A204.1 (cell line): ENCODE measurements at regions not wholly inside any gene's neighbourhood (a gene's known extent, or its start where the extent isn't known, plus 50 kb on each side); places are given as distances from the start of the nearest gene placed in this dataset.
"Not testable (repeated sequence)": the region's sequence is repeated elsewhere in the genome, so short reads cannot be mapped to it uniquely, and the experiment has no call there.

Experiments
- FAIRE-seq: peaks from 2 replicates; lab custom pipeline; 2012; peaks lifted over from hg19 to GRCh38; lab: Jason Lieb, UNC

DNA sequence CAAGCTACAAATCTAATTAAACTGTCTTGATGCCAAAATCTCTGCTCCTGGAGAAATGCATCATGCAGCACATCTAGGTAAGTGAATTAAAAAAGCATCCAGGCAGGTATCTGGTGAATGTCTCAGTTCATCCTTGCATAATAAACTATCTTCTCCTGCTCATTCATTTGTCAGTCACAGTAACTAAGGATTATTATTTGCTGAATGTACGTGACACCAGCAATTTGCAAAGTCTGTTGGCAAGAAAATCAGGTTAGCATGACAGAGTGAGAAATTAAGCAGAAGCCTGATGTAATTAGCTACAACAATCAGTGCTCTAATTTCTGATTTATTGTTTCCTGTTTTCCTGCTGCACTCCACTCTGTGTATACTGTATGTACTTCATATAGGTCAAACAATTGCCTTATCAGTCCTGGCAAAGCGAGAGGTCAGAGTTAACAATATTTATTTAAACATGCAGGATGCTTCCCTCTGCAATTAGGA, 213.6 kb downstream of the FBXO8 start:
- no peak for FAIRE-seq

DNA sequence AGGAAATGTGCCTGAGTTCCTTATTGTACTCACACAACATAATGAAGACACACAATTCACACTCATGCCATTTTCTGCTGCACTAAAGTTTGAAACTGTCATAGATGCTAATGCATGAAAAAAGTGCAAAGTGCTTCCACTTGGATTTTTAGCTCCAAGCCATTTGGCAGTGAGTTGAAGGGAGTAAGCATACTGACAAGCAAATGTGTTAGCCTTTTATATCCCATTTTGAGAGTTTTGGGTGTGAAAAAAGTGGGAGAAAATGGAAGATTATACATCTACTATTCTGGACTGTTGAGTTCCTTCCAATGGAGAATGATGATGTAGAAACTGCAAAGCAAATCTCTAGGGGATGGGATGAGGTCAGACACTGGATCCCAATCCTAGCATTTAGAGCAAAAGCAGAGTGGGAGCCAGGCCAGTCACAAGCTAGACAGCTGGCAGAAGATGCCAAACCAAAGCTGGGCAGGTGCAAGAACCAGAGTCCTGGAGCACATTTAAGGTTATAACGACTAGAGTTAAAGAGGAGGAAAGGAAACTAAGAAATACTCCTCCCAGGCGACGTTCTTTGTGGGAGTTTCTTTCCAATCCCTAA, 216.8 kb downstream of the FBXO8 start:
- no peak for FAIRE-seq

DNA sequence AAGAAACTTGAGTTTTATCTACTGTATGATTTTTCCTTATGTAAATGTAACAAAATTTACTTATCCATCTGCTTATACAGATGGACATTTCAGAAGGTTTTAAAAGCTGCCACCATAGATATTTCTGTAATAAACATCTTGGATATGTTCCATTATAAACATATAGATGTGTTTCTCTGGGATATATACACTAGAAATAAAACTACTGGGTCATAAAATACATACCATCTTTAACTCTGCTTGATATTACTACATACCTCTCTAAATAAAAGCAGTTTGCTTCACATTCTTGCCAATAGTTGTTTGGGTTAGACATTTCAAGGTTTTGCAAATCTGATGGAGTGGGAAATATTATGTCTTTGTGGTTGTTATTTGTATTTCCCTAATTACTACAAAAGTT, 220.6 kb downstream of the FBXO8 start:
- FAIRE-seq = no peak

- no peak for FAIRE-seq
Measured at GRCh38 chr4:174061026-174061425, 222.4 kb downstream of the FBXO8 start.

DNA sequence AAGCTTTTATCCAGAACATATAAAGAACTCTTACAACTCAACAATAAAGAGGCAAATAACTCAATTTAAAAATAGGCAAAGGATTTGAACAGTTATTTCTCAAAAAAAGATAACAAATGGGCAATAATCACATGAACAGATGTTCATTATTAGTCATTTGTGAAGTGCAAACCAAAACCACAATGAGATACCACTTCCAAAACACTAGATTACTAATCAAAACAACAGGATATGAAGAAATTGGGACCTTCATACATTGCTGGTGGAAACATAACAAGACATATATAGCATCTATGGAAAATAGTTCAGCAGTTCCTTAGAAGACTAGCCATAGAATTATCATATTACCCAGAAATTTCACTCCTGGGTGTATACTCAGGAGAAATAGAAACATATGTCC, 224.6 kb downstream of the FBXO8 start:
- FAIRE-seq = no peak

DNA sequence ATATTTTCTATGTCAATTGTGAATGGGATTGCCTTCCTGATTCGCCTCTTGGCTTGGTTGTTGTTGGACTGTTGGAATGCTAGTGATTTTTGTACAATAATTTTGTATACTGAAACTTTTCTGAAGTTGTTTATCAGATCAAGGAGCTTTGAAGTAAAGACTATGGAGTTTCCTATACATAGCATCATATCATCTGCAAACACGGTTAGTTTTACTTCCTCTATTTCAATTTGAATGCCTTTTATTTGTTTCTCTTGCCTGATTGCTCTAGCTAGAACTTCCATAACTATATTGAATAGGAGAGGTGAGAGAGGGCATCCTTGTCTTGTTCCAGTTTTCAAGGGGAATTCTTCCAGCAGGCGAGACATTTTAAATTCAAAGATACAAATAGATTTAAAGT, 226.5 kb downstream of the FBXO8 start:
- no peak for FAIRE-seq

DNA sequence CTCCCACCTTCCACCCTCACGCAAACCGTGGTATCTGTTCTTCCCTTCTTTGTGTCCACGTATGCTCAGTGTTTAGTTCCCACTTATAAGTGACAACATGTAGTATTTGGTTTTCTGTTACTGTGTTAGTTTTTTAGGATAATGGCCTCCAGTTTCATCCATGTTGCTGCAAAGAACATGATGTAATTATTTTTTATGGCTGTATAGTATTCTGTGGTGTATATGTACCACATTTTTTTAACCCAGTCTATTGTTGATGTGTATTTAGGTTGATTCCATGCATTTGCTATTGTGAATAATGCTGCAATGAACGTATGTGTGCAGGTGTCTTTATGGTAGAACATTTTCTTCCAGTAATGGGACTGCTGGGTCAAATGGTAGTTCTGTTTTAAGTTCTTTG, 228.1 kb downstream of the FBXO8 start:
- FAIRE-seq = no peak

- no peak for FAIRE-seq
Measured at GRCh38 chr4:174053895-174054294, 229.6 kb downstream of the FBXO8 start.

DNA sequence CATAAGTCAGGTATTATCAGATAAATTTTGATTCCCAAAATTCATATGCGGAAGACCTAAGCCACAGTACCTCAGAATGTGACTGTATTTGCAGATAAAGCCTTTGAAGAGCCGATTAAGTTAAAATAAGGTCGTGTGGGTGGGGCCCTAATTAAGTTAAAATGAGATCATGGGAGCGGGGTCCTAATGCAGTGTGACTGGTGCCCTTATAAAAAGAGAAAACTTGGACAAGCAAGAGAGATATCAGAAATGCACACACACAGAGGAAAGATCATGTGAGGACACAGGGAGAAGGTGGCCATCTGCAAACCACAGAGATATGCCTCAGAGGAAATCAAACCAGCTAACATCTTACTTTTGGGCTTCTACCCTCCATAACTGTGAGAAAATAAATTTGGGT, 236.1 kb downstream of the FBXO8 start:
- FAIRE-seq = no peak

GRCh38 chr4:174045829-174046228, 237.6 kb downstream of the FBXO8 start:
- not testable (repeated sequence) for FAIRE-seq

- no peak for FAIRE-seq
Measured at GRCh38 chr4:174045381-174045780, 238.1 kb downstream of the FBXO8 start.

DNA sequence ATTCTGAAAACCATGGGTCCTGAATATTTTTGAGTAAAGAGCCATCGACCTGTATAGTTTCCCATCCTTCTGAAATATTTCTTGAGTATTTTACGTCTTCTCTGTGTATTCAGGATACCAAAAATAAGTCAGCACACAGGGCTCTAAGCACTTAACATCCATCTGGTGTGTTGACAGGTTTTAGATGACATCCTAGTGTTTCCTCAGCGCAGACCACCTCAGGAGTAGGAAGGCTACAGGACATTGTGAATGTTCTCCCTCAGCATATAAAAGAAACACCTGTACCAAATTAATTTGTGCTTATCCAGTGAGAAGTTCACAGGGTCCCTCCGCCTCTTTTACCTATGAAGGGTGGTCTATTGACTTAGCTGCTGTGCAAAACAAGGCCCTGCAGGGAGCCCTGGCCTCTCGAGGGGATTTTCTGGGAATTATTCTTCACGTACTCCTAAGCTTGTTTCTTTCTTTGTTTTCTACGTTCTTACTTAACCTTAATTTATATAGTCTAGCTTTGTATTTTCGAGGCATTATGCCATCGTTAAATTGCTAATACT, 241.8 kb downstream of the FBXO8 start:
- FAIRE-seq = no peak

GRCh38 chr4:174040287-174040686, 243.2 kb downstream of the FBXO8 start:
- FAIRE-seq = no peak

- no peak for FAIRE-seq
Measured at GRCh38 chr4:174038481-174038880, 245.0 kb downstream of the FBXO8 start.

DNA sequence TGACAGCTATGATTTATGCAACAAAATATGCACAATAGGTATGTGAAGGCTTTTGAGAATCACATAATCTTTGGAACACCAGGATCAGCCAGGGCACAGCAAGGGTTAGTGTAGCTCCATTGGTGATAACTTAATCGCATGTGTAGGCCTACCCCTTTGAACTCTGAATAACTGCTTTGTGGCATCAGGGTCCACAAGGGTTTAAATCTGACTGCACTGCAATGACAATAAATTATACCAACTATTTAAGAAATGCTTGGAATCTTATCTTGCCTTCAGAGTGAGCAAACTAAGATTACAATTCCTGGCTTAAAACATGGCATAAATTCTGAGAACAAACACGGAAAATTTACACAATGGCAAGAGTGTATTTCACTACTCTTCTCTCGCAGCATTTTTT, 245.8 kb downstream of the FBXO8 start:
- FAIRE-seq = no peak

DNA sequence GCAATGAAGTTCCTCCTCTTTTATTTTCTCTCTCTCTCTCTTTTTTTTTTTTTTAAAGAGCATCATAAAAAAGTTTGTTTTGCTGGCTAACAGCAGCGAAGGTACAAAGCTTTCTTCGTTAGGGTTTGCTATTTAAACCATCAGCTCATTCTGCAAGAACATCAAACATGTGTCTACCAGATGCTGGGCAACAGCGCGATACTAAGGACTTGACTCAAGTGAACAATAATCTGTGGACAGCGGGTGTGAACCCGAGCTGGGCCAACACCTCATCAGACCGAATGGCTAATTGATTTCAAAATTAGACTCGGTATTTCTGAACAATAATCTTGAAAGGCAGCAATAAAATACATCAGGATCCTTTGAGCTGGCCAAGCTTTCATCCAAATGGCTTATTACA, 246.4 kb downstream of the FBXO8 start:
- FAIRE-seq = no peak

DNA sequence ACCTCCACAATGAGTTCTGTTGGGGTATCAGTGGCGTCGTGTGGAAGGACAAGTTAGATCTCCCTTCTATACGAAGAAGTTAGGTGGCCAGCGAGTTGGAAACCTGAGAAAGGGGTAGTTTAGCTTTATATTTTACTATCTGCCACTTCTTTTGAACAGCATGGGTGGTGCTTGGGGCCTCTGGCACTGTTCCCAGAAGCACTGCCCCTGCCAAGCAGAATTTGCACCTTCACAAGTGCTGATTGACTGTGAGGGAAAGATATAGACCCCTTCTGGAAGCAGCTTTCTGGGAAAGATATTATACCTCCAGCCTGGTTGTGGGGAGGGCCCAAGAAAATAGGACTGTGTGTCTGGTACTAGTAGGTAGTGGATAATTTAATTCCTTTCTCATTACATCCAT, 246.9 kb downstream of the FBXO8 start:
- no peak for FAIRE-seq

- no peak for FAIRE-seq
Measured at GRCh38 chr4:174036111-174036510, 247.4 kb downstream of the FBXO8 start.

- FAIRE-seq = no peak
Measured at GRCh38 chr4:174023641-174024040, 259.8 kb downstream of the FBXO8 start.

GRCh38 chr4:174018236-174018635, 265.2 kb downstream of the FBXO8 start:
- FAIRE-seq = no peak

DNA sequence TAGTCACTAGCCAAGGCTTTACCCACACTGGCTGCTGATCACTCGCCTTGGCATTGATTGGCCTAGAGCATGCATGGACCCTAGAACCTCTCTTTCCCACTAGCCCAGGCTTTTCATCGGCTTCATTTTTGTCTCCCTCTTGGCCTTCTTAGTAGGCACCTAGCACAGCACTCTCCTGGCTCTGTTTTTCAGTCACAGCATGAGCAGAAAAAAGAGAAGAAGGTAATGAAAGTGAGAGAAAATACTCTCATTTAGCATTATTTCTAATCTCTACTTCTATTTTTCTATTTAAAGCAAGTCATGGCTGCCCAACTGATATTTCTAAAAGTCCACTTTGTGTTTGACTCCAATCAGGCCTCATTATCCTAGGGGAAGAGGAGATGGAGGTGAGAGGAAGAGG, 267.2 kb downstream of the FBXO8 start:
- no peak for FAIRE-seq

- no peak for FAIRE-seq
Measured at GRCh38 chr4:174012886-174013259, 270.6 kb downstream of the FBXO8 start.

DNA sequence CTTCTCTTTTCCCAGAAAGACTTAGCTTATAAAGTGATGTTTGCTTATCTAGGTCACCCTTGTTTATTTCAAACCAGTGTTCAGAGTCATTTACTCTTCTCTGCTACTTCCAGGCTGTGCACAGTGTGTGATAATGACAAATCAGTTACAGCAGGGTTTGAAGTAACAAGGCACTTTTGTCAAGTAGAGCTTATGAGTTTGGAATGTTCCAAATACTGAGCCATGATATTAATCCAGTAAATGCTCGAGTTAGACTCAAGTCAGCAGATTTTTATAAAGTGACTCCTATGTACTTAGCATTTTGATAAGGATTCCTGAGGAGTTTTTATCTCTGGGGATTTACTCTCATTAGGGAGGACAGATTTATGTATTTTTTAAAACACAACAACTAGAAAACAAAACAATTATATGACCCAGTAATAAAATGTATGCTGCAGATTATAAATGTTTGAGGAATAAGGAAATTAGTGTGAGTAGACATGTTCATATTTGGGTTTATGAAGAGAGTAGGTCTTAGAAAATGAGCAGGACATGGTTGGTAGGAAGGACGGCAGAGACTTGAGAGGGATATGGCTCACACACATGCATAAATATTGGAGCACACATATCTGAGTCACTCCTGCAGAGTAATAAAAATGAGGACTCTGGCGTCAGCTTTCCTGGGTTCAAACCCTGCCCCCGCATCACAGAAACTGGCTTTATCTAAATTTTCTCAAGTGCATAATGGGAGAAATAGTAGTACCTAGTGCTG, 271.2 kb downstream of the FBXO8 start:
- peak; percentile 99 for FAIRE-seq

GRCh38 chr4:174010547-174010946, 272.9 kb downstream of the FBXO8 start:
- no peak for FAIRE-seq
